DOHH2 (cell line): ENCODE measurements at regions not wholly inside any gene's neighbourhood (a gene's known extent, or its start where the extent isn't known, plus 50 kb on each side); places are given as distances from the start of the nearest gene placed in this dataset.
"Not testable (repeated sequence)": the region's sequence is repeated elsewhere in the genome, so short reads cannot be mapped to it uniquely, and the experiment has no call there.

Experiments
- H3F3A ChIP-seq: fragments of 200-600 bp; sonication (generic), shearing (Covaris generic); 2 replicates; pipeline ENCODE4 v1.6.0; 2016; ENCODE audit warnings: antibody characterized with exemption, mild to moderate bottlenecking; ENCODE audit not compliant: control insufficient read depth, insufficient read depth
- H3K27ac ChIP-seq: fragments of 200-600 bp; sonication (generic); 2 replicates; pipeline ENCODE4 v1.5.1; 2014; ENCODE audit warnings: low read depth, mild to moderate bottlenecking, low read length, moderate library complexity
- H3K27me3 ChIP-seq: fragments of 200-600 bp; sonication (generic); 2 replicates; pipeline ENCODE4 v1.6.1; 2014; ENCODE audit warnings: mild to moderate bottlenecking, low read length, mixed read lengths; ENCODE audit not compliant: control insufficient read depth
- H3K36me3 ChIP-seq: fragments of 200-600 bp; sonication (generic); 2 replicates; pipeline ENCODE4 v1.6.1; 2014; ENCODE audit warnings: mild to moderate bottlenecking, low read length, moderate library complexity, mixed read lengths; ENCODE audit not compliant: control insufficient read depth
- H3K4me1 ChIP-seq: fragments of 200-600 bp; sonication (generic); 2 replicates; pipeline ENCODE4 v1.6.1; 2014; ENCODE audit warnings: mild to moderate bottlenecking, low read length, mixed read lengths; ENCODE audit not compliant: control insufficient read depth
- H3K4me2 ChIP-seq: fragments of 200-600 bp; sonication (generic); 2 replicates; pipeline ENCODE4 v1.6.0; 2014; ENCODE audit warnings: mild to moderate bottlenecking, low read length, moderate library complexity
- H3K4me3 ChIP-seq: fragments of 200-600 bp; sonication (generic); 2 replicates; pipeline ENCODE4 v1.5.1; 2014; ENCODE audit warnings: mild to moderate bottlenecking, low read length, mixed read lengths
- H3K79me2 ChIP-seq: fragments of 200-600 bp; sonication (generic); 2 replicates; pipeline ENCODE4 v1.6.1; 2014; ENCODE audit warnings: mild to moderate bottlenecking, low read length, mixed read lengths; ENCODE audit not compliant: control insufficient read depth
- H3K9me2 ChIP-seq: fragments of 200-600 bp; sonication (generic); replicated peaks from 2 replicates; pipeline ENCODE4 v1.6.1; 2014; ENCODE audit warnings: mild to moderate bottlenecking, low read length, mixed read lengths; ENCODE audit not compliant: control insufficient read depth
- H3K9me3 ChIP-seq: fragments of 200-600 bp; sonication (generic); 2 replicates; pipeline ENCODE4 v1.6.1; 2014; ENCODE audit warnings: antibody characterized with exemption, low read length, mixed read lengths; ENCODE audit not compliant: control insufficient read depth, insufficient read depth
- H4K20me1 ChIP-seq: fragments of 200-600 bp; sonication (generic); 2 replicates; pipeline ENCODE4 v1.6.0; 2014; ENCODE audit warnings: low read depth, mild to moderate bottlenecking, antibody characterized with exemption, low read length, moderate library complexity; ENCODE audit not compliant: control insufficient read depth, insufficient read depth
- EZH2phosphoT487 ChIP-seq: fragments of 200-600 bp; sonication (generic); IDR thresholded peaks from 2 replicates; pipeline ENCODE4 v1.6.1; 2017; ENCODE audit warnings: borderline replicate concordance, mild to moderate bottlenecking, antibody characterized with exemption, low read length, moderate library complexity, mixed read lengths
- TF ChIP-seq, protein P1 (sequence below): fragments of 200-600 bp; sonication (generic); IDR thresholded peaks from one replicate; pipeline ENCODE4 v1.5.1; 2014; ENCODE audit warnings: antibody characterized with exemption, mild to moderate bottlenecking, low read depth, low read length; ENCODE audit not compliant: poor library complexity, severe bottlenecking

- no peaks in the 10 kb centered on the region for H3K9me3 ChIP-seq
- peaks cover 8% of the 10 kb centered on the region for H3K4me1 ChIP-seq
- no peak overlapping the region for H3K4me2 ChIP-seq
- H3K36me3 ChIP-seq: no peaks in the 10 kb centered on the region
- H3K27me3 ChIP-seq: no peaks in the 10 kb centered on the region
- no peaks in the 10 kb centered on the region for H3K9me2 ChIP-seq
- no peaks in the 10 kb centered on the region for H4K20me1 ChIP-seq
- TF ChIP-seq, protein P1, sequence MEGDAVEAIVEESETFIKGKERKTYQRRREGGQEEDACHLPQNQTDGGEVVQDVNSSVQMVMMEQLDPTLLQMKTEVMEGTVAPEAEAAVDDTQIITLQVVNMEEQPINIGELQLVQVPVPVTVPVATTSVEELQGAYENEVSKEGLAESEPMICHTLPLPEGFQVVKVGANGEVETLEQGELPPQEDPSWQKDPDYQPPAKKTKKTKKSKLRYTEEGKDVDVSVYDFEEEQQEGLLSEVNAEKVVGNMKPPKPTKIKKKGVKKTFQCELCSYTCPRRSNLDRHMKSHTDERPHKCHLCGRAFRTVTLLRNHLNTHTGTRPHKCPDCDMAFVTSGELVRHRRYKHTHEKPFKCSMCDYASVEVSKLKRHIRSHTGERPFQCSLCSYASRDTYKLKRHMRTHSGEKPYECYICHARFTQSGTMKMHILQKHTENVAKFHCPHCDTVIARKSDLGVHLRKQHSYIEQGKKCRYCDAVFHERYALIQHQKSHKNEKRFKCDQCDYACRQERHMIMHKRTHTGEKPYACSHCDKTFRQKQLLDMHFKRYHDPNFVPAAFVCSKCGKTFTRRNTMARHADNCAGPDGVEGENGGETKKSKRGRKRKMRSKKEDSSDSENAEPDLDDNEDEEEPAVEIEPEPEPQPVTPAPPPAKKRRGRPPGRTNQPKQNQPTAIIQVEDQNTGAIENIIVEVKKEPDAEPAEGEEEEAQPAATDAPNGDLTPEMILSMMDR: no peak
- no peak for TF ChIP-seq EZH2phosphoT487
- H3F3A ChIP-seq: no peaks in the 10 kb centered on the region
- no peaks in the 10 kb centered on the region for H3K79me2 ChIP-seq
- no peak overlapping the region for H3K27ac ChIP-seq
- no peak overlapping the region for H3K4me3 ChIP-seq
These were observed 118.5 kb upstream of the FAM9C start for GRCh38 chrX:13162772-13163410.

DNA sequence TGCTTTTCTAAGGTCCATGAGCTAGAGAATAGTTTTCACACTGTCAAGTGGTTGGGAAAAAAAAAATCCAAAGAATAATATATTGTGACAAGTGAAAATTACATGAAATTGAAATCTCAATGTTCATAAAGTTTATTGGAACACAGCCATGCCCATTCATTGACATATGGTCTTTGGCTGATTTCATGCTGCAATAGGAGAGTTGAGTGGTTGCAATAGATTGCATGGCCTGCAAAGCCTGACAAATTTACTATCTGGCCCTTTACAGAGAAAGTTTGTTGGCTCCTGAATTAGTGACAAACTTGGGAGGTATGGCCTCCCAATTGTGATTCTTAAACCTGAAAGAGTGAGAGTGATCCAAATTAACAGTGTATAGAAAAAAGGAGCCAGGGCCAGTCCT lies 115.5 kb upstream of the FAM9C start:
- TF ChIP-seq, protein P1: no peak
- TF ChIP-seq EZH2phosphoT487: no peak
- H3K4me3 ChIP-seq: no peak overlapping the region
- H4K20me1 ChIP-seq: no peaks in the 10 kb centered on the region
- H3K9me3 ChIP-seq: no peaks in the 10 kb centered on the region
- H3K36me3 ChIP-seq: no peaks in the 10 kb centered on the region
- no peaks in the 10 kb centered on the region for H3K4me1 ChIP-seq
- H3F3A ChIP-seq: no peaks in the 10 kb centered on the region
- no peak overlapping the region for H3K27ac ChIP-seq
- H3K79me2 ChIP-seq: no peaks in the 10 kb centered on the region
- H3K27me3 ChIP-seq: no peaks in the 10 kb centered on the region
- H3K9me2 ChIP-seq: no peaks in the 10 kb centered on the region
- no peak overlapping the region for H3K4me2 ChIP-seq

DNA sequence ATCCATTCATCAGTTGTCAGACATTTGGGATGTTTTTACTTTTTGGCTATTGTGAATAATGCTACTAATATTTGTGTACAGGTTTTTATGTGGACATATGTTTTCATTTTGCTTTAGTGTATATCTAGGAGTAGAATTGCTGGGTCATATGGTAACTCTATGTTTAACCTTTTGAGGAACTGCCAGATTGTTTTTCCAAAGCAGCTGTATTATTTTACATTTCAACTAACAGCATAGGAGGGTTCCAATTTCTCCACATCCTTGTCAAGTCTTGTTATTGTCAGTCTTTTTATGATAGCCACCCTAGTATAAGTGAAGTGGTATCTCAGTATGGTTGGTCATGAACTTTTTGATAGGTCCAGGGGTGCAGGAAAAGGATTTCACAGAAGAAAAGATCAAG lies 114.5 kb upstream of the FAM9C start:
- Histone ChIP-seq H3K27ac (no peak overlapping the region), H4K20me1 (no peaks in the 10 kb centered on the region), H3F3A (no peaks in the 10 kb centered on the region), H3K4me3 (no peak overlapping the region), H3K4me1 (no peaks in the 10 kb centered on the region), H3K9me3 (no peaks in the 10 kb centered on the region; the same call in 1 of the 2 replicates), H3K9me2 (no peaks in the 10 kb centered on the region), H3K27me3 (no peaks in the 10 kb centered on the region), H3K36me3 (no peaks in the 10 kb centered on the region), H3K4me2 (no peak overlapping the region), H3K79me2 (no peaks in the 10 kb centered on the region)
- TF ChIP-seq, protein P1: no peak
- no peak for TF ChIP-seq EZH2phosphoT487

- not testable (repeated sequence) for H3K4me3 ChIP-seq, H3F3A ChIP-seq, H3K9me2 ChIP-seq, H3K27me3 ChIP-seq, H3K4me2 ChIP-seq, H3K9me3 ChIP-seq, H4K20me1 ChIP-seq, H3K79me2 ChIP-seq, H3K27ac ChIP-seq, H3K4me1 ChIP-seq, H3K36me3 ChIP-seq
These were observed 111.1 kb upstream of the FAM9C start for GRCh38 chrX:13155550-13155949.
